H1 (cell line): ENCODE measurements at regions not wholly inside any gene's neighbourhood (a gene's known extent, or its start where the extent isn't known, plus 50 kb on each side); places are given as distances from the start of the nearest gene placed in this dataset.

Experiments
- RBBP5 ChIP-seq: IDR thresholded peaks from 2 replicates; pipeline ENCODE4 v1.7.1; 2012; ENCODE audit warnings: low read depth, mild to moderate bottlenecking, inconsistent platforms, low read length, moderate library complexity, borderline replicate concordance
- TAF7 ChIP-seq: optimal IDR thresholded peaks from 2 replicates; pipeline ENCODE3; 2011; ENCODE audit warnings: low read depth, mild to moderate bottlenecking, inconsistent platforms, low read length, moderate library complexity, borderline replicate concordance

DNA sequence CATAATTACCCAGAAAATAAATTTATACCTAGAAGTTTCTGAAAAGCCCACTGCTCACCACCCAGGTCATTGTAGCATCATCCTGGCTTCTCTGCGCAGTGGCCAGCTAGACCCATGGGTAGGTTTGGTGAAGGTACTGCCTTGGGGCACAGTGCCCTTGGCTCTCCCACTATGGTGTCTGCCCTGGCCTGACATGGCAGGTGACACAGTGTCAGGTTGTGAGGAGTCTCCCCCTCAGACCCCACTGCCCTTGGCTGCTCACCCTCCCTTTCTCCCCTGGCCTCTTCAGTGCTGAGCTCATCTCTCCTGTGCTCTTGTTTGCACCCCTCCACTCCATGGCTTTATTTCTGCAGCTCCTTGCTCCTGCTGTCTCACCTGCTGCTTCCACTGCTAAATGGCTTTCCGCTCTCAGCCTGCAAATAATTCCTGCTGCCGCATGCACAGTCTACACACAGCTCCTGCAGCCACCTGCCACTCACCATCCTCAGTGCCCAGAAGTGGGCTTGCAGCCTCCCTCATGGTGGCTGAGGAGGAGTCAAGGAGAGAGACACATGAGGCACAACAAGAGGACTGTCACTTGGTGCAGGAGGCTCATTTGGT lies 313.4 kb upstream of the MOCS1 start (continued):
- TF ChIP-seq RBBP5 (no peak), TAF7 (no peak)
